Neural crest cell (in vitro differentiated cells): ENCODE measurements at regions not wholly inside any gene's neighbourhood (a gene's known extent, or its start where the extent isn't known, plus 50 kb on each side); places are given as distances from the start of the nearest gene placed in this dataset.

Experiments used
- DNase-seq: peaks from one replicate; pipeline ENCODE4 v3.0.0; 2021; ENCODE audit warnings: low read depth, mixed read lengths, low spot score
- H3K27ac Mint-ChIP-seq: one replicate; pipeline ENCODE4 v1.8.0; 2021; ENCODE audit warnings: mild to moderate bottlenecking, mixed read lengths; ENCODE audit not compliant: unreplicated experiment
- H3K27me3 Mint-ChIP-seq: 2 replicates; pipeline ENCODE4 v1.8.0; 2021; ENCODE audit warnings: low read depth, mild to moderate bottlenecking, mixed read lengths
- H3K36me3 Mint-ChIP-seq: 2 replicates; pipeline ENCODE4 v1.8.0; 2021; ENCODE audit warnings: low read depth, mild to moderate bottlenecking, mixed read lengths
- H3K4me1 Mint-ChIP-seq: 2 replicates; pipeline ENCODE4 v1.8.0; 2021; ENCODE audit warnings: mixed read lengths
- H3K4me3 Mint-ChIP-seq: one replicate; pipeline ENCODE4 v1.8.0; 2021; ENCODE audit warnings: mild to moderate bottlenecking, mixed read lengths
- H3K9me3 Mint-ChIP-seq: 2 replicates; pipeline ENCODE4 v1.8.0; 2021; ENCODE audit warnings: mixed read lengths
- CTCF ChIP-seq: fragments of 200-600 bp; sonication (generic); conservative IDR thresholded peaks from 2 replicates; pipeline ENCODE4 v1.5.0; 2021; ENCODE audit warnings: antibody characterized with exemption, mild to moderate bottlenecking

GRCh38 chr5:144015961-144016360, 154.5 kb downstream of the YIPF5 start:
- Mint-ChIP-seq H3K9me3 (peaks cover 15% of the 10 kb centered on the region), H3K4me3 (no peak overlapping the region), H3K27me3 (no peaks in the 10 kb centered on the region), H3K36me3 (peaks cover 12% of the 10 kb centered on the region), H3K27ac (no peak overlapping the region), H3K4me1 (peaks cover 14% of the 10 kb centered on the region)
- no peak for TF ChIP-seq CTCF
- no peak for DNase-seq

- Mint-ChIP-seq H3K27ac (no peak overlapping the region), H3K9me3 (peaks cover 12% of the 10 kb centered on the region), H3K36me3 (peaks cover 10% of the 10 kb centered on the region), H3K27me3 (no peaks in the 10 kb centered on the region), H3K4me1 (peaks cover 14% of the 10 kb centered on the region), H3K4me3 (no peak overlapping the region)
- DNase-seq = no peak
- TF ChIP-seq CTCF = no peak
These were observed 153.3 kb downstream of the YIPF5 start for GRCh38 chr5:144017119-144017518.

- Mint-ChIP-seq H3K27me3 (no peaks in the 10 kb centered on the region), H3K27ac (no peak overlapping the region), H3K4me1 (peaks cover 14% of the 10 kb centered on the region), H3K4me3 (no peak overlapping the region), H3K36me3 (peaks cover 8% of the 10 kb centered on the region), H3K9me3 (peaks cover 12% of the 10 kb centered on the region)
- DNase-seq = no peak
- no peak for TF ChIP-seq CTCF
These were observed 152.8 kb downstream of the YIPF5 start for GRCh38 chr5:144017631-144018030.

GRCh38 chr5:144024090-144024489, 146.4 kb downstream of the YIPF5 start:
- no peak for DNase-seq
- Mint-ChIP-seq H3K4me1 (peaks cover 6% of the 10 kb centered on the region), H3K27me3 (no peaks in the 10 kb centered on the region), H3K9me3 (peaks cover 3% of the 10 kb centered on the region), H3K36me3 (no peaks in the 10 kb centered on the region), H3K4me3 (no peak overlapping the region), H3K27ac (no peak overlapping the region)
- no peak for TF ChIP-seq CTCF

- no peak for TF ChIP-seq CTCF
- Mint-ChIP-seq H3K36me3 (no peaks in the 10 kb centered on the region), H3K4me1 (peaks cover 6% of the 10 kb centered on the region), H3K9me3 (peaks cover 3% of the 10 kb centered on the region), H3K27me3 (no peaks in the 10 kb centered on the region), H3K4me3 (no peak overlapping the region), H3K27ac (no peak overlapping the region)
- no peak for DNase-seq
These were observed 145.9 kb downstream of the YIPF5 start for GRCh38 chr5:144024545-144024944.

GRCh38 chr5:144026286-144026685, 144.2 kb downstream of the YIPF5 start:
- Mint-ChIP-seq H3K27ac (no peak overlapping the region), H3K27me3 (no peaks in the 10 kb centered on the region), H3K4me3 (no peak overlapping the region), H3K4me1 (peaks cover 6% of the 10 kb centered on the region), H3K36me3 (no peaks in the 10 kb centered on the region), H3K9me3 (no peaks in the 10 kb centered on the region)
- DNase-seq = no peak
- no peak for TF ChIP-seq CTCF
